Mesodermal cell (in vitro differentiated cells): ENCODE measurements at regions not wholly inside any gene's neighbourhood (a gene's known extent, or its start where the extent isn't known, plus 50 kb on each side); places are given as distances from the start of the nearest gene placed in this dataset.
"Not testable (repeated sequence)": the region's sequence is repeated elsewhere in the genome, so short reads cannot be mapped to it uniquely, and the experiment has no call there.

ENCODE experiments used
- H3K27ac ChIP-seq: 2 replicates; pipeline ENCODE4 v1.7.0; 2013; ENCODE audit warnings: mild to moderate bottlenecking, low read depth, low read length, moderate library complexity; ENCODE audit not compliant: severe bottlenecking
- H3K36me3 ChIP-seq: 2 replicates; pipeline ENCODE4 v1.7.1; 2013; ENCODE audit warnings: mild to moderate bottlenecking, low read length, moderate library complexity; ENCODE audit not compliant: control insufficient read depth, insufficient read depth
- H3K4me1 ChIP-seq: one replicate; pipeline ENCODE4 v1.7.1; 2013; ENCODE audit warnings: mild to moderate bottlenecking, low read length; ENCODE audit not compliant: insufficient read depth, control insufficient read depth, poor library complexity, severe bottlenecking
- H3K4me3 ChIP-seq: 2 replicates; pipeline ENCODE4 v1.7.0; 2013; ENCODE audit warnings: low read length, control low read depth, mild to moderate bottlenecking; ENCODE audit not compliant: insufficient read depth, poor library complexity, severe bottlenecking; ENCODE audit errors: extremely low read depth
- H3K9me3 ChIP-seq: 2 replicates; pipeline ENCODE4 v1.7.1; 2013; ENCODE audit warnings: mild to moderate bottlenecking, low read length, moderate library complexity; ENCODE audit not compliant: control insufficient read depth
- WGBS, 2 experiments: methylation state at CpG; one replicate each; pipeline ENCODE4 v1.1.5; 2013; ENCODE audit warnings: missing lambda C conversion rate in 2 of 2; ENCODE audit not compliant: insufficient coverage in 2 of 2; 5-methylcytosine and 5-hydroxymethylcytosine counted together

DNA sequence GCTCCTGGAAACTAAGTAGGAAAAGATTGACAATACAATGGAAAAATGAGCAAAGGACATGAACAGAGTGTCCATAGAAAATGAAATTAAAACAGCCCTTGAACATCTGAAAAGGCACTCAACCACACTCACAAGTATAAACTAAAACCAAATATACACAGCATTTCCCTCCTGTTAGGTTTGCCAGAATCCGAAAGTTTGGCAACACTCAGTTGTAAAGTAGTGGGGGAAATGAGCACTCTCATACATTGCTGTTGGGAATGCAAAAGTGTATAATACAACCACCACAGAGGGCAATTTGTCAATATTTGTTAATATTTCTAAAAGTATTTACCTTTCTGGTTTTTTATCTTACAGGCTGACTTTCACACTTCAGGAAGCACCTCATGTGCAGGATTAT, 84.2 kb upstream of the TMEM164 start:
- no CpG with 5 or more reads among the region's 1 CpG for WGBS, 2 experiments
- no peaks in the 10 kb centered on the region for H3K4me1 ChIP-seq
- no peak overlapping the region for H3K27ac ChIP-seq
- H3K36me3 ChIP-seq: no peaks in the 10 kb centered on the region
- no peaks in the 10 kb centered on the region for H3K9me3 ChIP-seq
- no peak overlapping the region for H3K4me3 ChIP-seq

DNA sequence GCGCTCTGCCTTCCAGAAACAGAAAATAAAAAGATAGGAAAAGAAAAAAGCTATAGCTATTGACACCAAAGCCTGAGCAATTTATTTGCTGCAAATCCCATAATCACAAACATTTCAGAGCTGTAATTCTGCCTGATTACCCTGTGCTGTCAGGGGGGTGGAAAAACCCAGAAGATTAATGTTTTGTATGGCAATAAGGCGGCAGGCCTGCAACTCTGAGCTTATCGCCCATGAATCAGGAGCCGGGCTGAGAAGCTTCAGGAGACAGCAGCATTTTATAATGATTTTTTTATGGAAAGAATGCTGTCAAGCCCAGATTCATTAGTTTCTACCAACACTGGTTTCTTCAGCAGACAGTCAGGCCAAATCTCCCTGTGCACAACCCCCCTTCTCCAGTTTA, 82.6 kb upstream of the TMEM164 start:
- Histone ChIP-seq H3K9me3 (no peaks in the 10 kb centered on the region), H3K27ac (no peak overlapping the region), H3K36me3 (no peaks in the 10 kb centered on the region), H3K4me1 (no peaks in the 10 kb centered on the region), H3K4me3 (no peak overlapping the region)
- 100% methylated on average over 1 of the region's 4 CpGs; no CpG with 5 or more reads in 1 of the 2 experiments for WGBS, 2 experiments

DNA sequence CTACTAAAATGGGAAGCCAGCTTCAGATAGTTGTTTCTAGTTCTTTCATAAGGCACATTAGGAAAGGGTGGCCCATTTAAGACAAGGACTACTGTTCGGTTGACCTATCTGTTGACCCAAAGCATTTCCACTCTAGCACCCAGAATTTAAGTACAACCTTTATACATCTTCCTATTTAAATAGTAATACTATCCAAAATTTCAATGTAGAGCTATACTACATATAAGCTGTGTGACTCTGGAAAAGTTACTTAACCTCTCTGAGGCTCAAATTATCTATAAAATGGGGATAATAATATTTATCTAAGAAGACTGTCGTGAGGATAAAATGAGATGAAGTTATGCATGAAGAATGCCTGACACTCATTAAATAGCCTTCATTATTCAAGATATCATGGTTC, 82.0 kb upstream of the TMEM164 start:
- H3K9me3 ChIP-seq: no peaks in the 10 kb centered on the region
- no peaks in the 10 kb centered on the region for H3K36me3 ChIP-seq
- WGBS, 2 experiments: no CpG with 5 or more reads among the region's 2 CpGs
- no peak overlapping the region for H3K4me3 ChIP-seq
- H3K4me1 ChIP-seq: no peaks in the 10 kb centered on the region
- H3K27ac ChIP-seq: no peak overlapping the region

DNA sequence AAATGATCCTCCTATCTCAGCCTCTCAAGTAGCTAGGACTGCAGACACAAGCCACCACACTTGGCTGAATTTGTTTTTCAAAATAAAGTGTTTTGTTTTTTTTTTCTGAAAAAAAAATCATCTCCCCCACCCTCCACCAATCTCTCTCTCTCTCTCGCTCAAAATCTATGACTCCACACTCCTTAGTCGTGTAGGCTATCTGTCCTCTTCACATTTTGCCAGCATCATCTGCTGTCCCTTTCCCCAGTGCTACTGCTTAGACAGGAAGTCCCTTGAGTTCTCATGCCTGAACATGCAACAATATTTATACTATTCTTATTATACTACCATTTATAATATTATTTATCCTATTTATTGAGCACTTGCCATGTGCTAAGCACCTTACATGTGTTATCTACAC, 80.7 kb upstream of the TMEM164 start:
- WGBS, 2 experiments: 100% methylated on average over 2 of the region's 2 CpGs; no CpG with 5 or more reads in 1 of the 2 experiments
- Histone ChIP-seq H3K9me3 (no peaks in the 10 kb centered on the region), H3K36me3 (no peaks in the 10 kb centered on the region), H3K27ac (no peak overlapping the region), H3K4me1 (no peaks in the 10 kb centered on the region), H3K4me3 (no peak overlapping the region)

DNA sequence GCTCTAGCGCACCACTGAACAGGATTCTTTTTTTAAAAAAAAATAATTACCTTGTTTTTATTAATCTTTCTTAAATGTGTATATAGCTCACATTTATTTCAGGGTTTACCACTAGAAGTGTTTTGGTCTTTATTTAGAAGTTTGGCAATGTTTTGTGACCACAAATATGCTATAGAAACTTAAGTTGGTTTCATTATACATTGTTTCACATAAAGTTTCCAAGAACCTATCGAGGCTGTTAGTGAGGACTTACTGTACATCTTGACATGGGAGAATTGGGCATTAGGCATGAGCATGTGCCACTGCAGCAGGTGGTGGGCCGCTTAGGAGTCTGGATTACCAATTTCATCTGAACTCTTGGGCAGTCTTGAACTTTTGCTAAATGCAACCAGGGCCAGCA, 77.9 kb upstream of the TMEM164 start:
- WGBS, 2 experiments: 100% methylated on average over 1 of the region's 3 CpGs; no CpG with 5 or more reads in 1 of the 2 experiments
- H3K27ac ChIP-seq, H3K36me3 ChIP-seq, H3K4me1 ChIP-seq, H3K4me3 ChIP-seq, H3K9me3 ChIP-seq: not testable (repeated sequence)

DNA sequence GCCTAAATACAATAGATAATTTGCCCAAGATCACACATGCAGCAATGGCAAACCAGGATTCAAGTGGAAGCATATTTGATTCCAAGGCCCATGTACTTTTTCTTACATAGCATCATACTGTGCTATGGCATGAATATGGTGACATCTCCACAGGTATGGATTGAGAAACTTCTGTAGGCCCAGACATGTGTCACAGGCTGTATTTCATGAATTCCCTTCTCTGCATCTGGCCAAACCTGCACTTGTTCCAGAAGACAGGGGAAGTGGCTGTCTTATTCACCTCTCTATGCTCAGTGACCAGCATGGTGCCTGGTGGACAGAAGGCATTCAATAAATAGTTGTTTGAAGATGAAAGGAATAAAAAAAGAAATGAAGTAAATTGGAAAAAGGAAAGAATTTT, 77.3 kb upstream of the TMEM164 start:
- no peaks in the 10 kb centered on the region for H3K9me3 ChIP-seq
- H3K36me3 ChIP-seq: no peaks in the 10 kb centered on the region

DNA sequence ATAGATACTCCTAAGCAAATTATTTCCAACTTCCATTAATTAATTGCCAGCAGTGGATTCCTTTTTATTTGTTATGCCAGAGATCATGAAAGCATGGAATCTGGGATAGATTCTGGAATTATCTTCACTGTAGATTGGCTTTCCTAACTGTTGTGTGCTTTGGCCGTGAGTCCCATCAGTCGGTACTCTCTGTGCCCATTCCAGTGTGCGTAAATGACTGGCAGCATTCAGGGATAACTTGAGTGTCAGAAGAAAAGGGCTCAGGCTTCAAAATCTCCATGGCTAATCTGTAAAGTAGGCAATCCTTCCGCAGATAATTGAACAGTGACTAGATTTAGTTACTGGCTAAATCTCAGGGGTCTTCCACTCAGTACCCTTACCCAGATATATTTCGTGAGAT, 76.8 kb upstream of the TMEM164 start:
- no peaks in the 10 kb centered on the region for H3K4me1 ChIP-seq
- no peak overlapping the region for H3K27ac ChIP-seq
- WGBS, 2 experiments: 80 to 93% methylated on average over 1 to 2 of the region's 5 CpGs
- H3K9me3 ChIP-seq: no peaks in the 10 kb centered on the region
- no peaks in the 10 kb centered on the region for H3K36me3 ChIP-seq
- H3K4me3 ChIP-seq: no peak overlapping the region

More for the DNA sequence above, 77.3 kb upstream of the TMEM164 start:
- Histone ChIP-seq H3K4me3 (no peak overlapping the region), H3K27ac (no peak overlapping the region), H3K4me1 (no peaks in the 10 kb centered on the region)

GRCh38 chrX:109926743-109927662, 75.9 kb upstream of the TMEM164 start:
- WGBS, 2 experiments: 92% methylated on average over 2 of the region's 5 CpGs; no CpG with 5 or more reads in 1 of the 2 experiments
- no peak overlapping the region for H3K27ac ChIP-seq
- H3K36me3 ChIP-seq: no peaks in the 10 kb centered on the region
- no peaks in the 10 kb centered on the region for H3K9me3 ChIP-seq
- no peak overlapping the region for H3K4me3 ChIP-seq
- H3K4me1 ChIP-seq: no peaks in the 10 kb centered on the region

DNA sequence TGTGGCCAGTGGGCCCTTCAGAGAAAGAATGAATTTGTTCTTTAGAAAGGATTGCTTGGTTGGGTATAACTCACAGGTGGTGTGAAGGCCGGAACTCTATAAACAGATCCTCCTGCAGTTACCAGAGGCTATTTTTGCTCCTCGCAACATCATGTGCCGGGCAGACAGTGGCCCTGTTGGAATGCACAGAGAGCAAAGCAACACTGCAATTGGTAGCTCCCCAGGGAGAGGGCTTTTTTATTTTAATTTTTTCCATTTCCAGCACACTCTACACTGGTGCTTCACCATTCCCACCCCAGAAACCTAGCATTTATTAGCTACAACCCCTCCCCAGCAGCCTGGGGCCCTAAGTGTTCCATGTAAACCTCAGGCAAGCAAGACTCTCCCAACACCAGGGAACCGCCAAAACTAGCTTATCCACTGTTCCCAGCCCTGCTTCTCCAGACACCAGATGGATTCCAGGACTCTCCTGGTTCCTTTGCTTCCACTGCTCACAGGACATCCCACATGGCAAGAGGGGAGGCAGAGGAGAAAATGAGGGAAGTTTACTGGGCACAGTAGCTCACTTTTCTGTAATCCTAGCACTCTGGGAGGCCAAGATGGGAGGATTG, 75.1 kb upstream of the TMEM164 start:
- 93% methylated on average over 2 of the region's 4 CpGs; no CpG with 5 or more reads in 1 of the 2 experiments for WGBS, 2 experiments
- Histone ChIP-seq H3K9me3 (no peaks in the 10 kb centered on the region), H3K4me1 (no peaks in the 10 kb centered on the region), H3K36me3 (no peaks in the 10 kb centered on the region), H3K4me3 (no peak overlapping the region), H3K27ac (no peak overlapping the region)

DNA sequence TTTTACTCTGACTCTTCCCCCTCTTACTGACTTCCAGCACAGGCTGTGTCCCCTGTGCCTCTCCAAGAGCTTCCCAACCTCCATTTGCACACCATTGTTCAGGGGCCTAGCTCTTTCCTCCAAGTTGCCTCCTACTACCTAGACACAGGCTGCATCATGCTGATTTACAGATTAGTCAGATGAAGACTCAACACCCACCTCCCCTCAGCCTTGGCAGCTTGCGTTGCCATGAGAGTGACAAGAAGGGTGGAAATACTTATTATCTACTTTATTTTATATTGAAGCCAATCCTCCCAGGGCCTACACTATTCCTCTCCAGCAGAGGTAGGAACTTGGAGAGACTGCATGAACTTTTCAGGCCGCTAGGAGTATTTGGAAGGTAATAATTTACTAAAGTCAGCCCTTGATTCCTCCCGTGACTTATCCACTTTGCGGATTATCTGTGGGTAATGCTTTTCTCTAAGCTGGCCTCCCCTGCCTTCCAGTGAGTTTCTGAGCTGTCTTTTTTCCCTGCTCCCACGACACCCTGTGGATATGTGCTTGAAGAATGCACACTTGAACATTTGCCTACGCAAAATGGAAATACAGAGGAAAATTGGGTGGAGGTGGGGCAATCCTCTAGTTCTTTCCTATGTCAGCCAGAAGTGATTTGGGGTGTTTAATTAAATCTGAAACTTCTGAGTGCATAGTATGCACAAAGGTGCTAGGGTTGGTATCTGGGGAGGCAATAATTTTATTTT, 74.1 kb upstream of the TMEM164 start:
- Histone ChIP-seq H3K4me3 (no peak overlapping the region), H3K9me3 (no peaks in the 10 kb centered on the region), H3K27ac (no peak overlapping the region), H3K36me3 (no peaks in the 10 kb centered on the region), H3K4me1 (no peaks in the 10 kb centered on the region)
- WGBS, 2 experiments: no CpG with 5 or more reads among the region's 6 CpGs
